Astrocyte of the spinal cord (primary cell): ENCODE measurements at regions not wholly inside any gene's neighbourhood (a gene's known extent, or its start where the extent isn't known, plus 50 kb on each side); places are given as distances from the start of the nearest gene placed in this dataset.
A peak's percentile ranks its signal among the peaks of the same experiment; 100 is the strongest.
"Not testable (repeated sequence)": the region's sequence is repeated elsewhere in the genome, so short reads cannot be mapped to it uniquely, and the experiment has no call there.

Source experiments
- DNase-seq: peaks from one replicate; pipeline ENCODE4 v3.0.0; 2011; ENCODE audit warnings: low read depth, low spot score
- H3K4me3 ChIP-seq: 2 replicates; pipeline ENCODE4 v1.5.1; 2011; ENCODE audit warnings: low read depth, mild to moderate bottlenecking, low read length, moderate library complexity
- CTCF ChIP-seq: IDR thresholded peaks from 2 replicates; pipeline ENCODE4 v1.5.1; 2012; ENCODE audit warnings: low read depth, mild to moderate bottlenecking, low read length, inconsistent platforms
- in situ Hi-C: cut with HindIII; loops from 2 replicates; pipeline ENCODE4 v1.10.0; 2017; ENCODE audit warnings: low sequenced_read_pairs

- in situ Hi-C loops: no loop called here
- TF ChIP-seq CTCF: no peak
- no peak for DNase-seq
- no peak overlapping the region for H3K4me3 ChIP-seq
These were observed 60.5 kb upstream of the ADPGK start for GRCh38 chr15:72844067-72844466.

GRCh38 chr15:72843340-72843739 lies 59.8 kb upstream of the ADPGK start:
- in situ Hi-C loops, DNase-seq: not testable (repeated sequence)

GRCh38 chr15:72840114-72840513 lies 56.6 kb upstream of the ADPGK start:
- no peak overlapping the region for H3K4me3 ChIP-seq
- no peak for DNase-seq
- no peak for TF ChIP-seq CTCF
- in situ Hi-C loops: no loop called here

More at GRCh38 chr15:72843340-72843739, 59.8 kb upstream of the ADPGK start:
- not testable (repeated sequence) for H3K4me3 ChIP-seq

DNA sequence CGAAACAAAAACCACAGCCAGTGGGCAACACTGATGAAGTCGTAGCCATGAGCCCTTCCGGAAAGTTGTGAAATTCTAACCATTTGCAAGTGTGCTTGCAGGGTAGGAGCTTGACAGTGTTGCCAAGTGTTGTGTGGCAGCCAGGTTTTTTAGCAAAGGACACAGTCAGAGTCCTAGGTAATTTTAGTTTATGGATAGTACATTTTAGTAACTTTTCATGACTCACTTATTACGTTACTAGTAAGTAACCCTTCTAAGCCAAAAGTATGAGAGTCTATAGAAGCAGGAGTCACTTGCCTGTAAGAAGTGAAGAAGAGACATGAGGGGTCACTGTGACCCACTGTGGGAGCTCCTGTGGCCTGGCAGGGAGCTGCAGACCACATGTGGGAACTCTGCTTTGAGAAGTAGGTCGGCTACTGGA lies 54.8 kb upstream of the ADPGK start:
- DNase-seq: peak; percentile 71
- in situ Hi-C loops: no loop called here
- no peak overlapping the region for H3K4me3 ChIP-seq
- no peak for TF ChIP-seq CTCF

DNA sequence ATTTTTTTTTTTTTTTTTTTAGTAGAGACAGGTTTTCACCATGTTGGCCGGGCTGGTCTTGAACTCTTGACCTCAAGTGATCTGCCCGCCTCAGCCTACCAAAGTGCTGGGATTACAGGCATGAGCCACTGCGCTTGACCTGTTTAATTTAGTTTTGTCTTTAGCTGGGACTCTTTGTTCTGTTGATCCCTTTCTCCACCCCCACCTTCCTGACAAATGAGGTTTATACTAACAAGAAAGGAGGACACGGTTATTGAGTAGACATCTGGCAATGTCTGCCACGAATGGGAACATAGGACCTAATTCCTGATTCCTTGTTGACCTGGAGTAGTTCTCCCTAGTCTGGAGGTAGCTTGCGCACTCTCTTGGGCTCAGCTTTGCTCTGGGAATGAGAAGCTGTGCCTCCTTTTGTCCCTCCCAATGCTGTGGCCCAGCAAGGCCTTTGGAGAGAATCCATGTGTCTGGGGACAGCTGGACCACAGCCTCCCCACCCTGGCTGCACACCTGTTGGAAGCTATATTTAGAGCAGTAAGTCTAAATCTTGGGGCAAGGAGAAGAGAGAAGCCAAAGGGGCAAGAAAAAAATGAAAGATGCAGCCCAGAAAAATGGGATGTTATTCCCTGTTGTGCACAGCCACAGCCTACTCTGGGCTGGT lies 53.2 kb upstream of the ADPGK start:
- no peak for DNase-seq
- no peak overlapping the region for H3K4me3 ChIP-seq
- no peak for TF ChIP-seq CTCF
- in situ Hi-C loops: no loop called here

DNA sequence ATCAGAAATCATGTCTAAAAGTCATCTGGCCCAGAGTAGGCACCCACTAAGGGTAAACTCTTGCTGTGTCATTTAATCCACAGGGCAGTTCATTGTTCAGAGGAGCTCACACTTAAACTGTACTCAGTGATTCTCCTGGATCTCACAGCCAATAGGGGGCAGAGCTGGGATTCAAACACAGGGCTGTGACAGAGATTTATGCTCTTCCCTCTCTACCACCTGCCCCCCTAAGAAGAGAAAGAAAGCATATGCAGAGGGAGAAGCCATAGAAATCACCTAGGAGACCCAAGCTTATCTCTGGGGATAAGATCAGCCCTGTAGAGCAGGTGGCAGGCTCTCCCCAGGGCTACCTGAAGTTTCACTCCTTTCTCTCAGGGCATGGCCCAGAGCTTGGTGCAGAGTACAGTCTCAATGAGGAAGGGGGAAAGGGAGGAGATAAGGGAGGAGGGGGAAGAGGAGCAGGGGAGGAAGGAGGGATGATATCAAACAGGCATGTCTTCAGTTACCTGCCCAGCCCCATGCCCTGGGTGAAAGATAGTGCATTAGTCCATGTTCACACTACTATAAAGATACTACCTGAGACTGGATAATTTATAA lies 51.8 kb upstream of the ADPGK start:
- in situ Hi-C loops: no loop called here
- H3K4me3 ChIP-seq: no peak overlapping the region
- DNase-seq: no peak
- peak; percentile 34 for TF ChIP-seq CTCF

DNA sequence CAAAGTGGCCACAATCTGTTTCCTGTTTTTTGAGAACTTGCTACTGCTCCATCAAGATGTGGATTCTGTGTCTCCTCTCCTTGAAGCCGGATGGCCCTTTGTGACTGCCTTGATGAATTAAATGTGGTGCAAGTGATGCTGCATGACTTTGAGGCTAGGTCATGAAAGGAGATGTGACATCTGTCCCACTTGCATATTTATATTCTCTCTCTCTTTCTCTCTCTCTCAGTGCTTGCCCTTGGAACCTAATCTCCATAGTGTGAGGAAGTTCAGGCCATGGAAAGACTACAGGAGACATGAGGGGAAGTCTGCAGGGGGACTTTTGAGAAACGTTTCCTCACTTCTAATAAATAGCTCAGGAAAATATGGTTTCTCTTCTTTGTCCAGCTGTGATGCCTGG lies 50.0 kb upstream of the ADPGK start:
- no peak for DNase-seq
- no peak overlapping the region for H3K4me3 ChIP-seq
- in situ Hi-C loops: no loop called here
- no peak for TF ChIP-seq CTCF
